ENCODE measurements at regions not wholly inside any gene's neighbourhood (a gene's known extent, or its start where the extent isn't known, plus 50 kb on each side); places are given as distances from the start of the nearest gene placed in this dataset.
"Not testable (repeated sequence)": the region's sequence is repeated elsewhere in the genome, so short reads cannot be mapped to it uniquely, and the experiment has no call there.

DNA sequence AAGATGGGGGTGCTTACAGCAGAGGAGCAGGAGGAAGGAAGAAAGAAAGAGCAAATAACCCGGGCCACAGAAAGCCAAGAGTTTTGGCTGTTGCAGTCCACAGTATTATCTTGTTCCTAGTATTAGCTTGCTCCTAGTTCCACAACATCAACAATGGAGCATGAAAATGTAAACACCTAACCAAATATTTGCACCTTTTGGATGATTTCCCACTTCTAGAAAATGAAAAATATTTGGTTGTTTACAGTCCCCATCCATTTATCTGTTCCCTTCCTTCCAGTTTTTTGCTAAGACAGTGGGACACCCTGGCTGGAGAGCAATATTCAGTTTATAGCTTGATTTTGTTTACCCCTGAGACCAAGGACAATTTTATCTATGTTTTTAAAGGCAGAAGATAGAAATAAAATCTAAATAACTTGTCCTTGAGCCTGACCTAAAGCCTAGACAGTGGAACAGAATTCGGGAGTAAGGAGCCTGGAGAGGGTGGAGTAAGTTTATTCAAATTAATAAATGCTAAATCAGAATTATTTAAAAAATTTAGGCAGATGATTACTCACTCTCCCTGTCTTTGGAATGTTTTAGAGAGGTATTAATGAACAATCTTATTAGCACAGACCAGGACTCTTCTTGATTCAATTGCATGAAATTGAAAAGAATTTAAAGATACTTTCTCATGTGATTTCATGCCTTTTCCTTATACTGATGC lies 51.6 kb downstream of the RESF1 start:
- DNase-seq (ENCODE audit: low spot score) = no peak

DNA sequence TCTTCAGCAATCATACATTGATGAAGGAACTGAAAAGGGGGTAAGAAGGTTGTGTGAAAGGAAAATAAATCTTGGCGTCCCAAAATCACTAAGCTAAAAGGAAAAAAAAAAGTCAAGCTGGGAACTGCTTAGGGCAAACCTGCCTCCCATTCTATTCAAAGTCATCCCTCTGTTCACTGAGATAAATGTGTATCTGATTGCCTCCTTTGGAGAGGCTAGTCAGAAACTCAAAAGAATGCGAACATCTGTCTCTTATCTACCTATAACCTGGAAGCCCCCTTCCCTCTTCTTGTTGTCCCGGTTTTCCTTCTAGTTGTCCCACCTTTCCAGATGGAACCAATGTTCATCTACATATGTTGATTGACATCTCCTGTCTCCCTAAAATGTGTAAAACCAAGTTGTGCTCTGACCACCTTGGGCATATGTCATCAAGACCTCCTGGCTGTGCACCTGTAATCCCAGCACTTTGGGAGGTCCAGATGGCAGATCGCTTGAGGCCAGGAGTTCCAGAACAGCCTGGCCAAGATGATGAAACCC lies 53.1 kb downstream of the RESF1 start:
- DNase-seq (ENCODE audit: low spot score) = no peak

DNA sequence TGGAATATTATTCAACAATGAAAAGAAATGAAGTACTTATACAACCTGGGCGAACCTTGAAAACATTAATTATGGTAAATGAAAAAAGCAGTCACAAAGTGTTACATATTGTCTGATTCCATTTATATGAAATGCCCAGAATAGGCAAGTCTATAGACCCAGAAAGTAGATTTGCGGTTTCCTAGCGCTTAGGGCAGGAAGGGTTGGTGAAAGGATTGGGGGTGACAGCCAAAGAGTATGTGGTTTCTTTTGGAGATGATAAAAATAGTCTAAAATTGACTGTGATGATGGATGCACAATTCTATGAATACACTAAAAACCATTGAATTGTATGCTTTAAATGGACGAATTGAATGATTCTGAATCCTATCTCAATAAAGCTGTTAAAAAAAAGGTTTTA lies 55.8 kb downstream of the RESF1 start:
- DNase-seq (ENCODE audit: low spot score) = no peak

DNA sequence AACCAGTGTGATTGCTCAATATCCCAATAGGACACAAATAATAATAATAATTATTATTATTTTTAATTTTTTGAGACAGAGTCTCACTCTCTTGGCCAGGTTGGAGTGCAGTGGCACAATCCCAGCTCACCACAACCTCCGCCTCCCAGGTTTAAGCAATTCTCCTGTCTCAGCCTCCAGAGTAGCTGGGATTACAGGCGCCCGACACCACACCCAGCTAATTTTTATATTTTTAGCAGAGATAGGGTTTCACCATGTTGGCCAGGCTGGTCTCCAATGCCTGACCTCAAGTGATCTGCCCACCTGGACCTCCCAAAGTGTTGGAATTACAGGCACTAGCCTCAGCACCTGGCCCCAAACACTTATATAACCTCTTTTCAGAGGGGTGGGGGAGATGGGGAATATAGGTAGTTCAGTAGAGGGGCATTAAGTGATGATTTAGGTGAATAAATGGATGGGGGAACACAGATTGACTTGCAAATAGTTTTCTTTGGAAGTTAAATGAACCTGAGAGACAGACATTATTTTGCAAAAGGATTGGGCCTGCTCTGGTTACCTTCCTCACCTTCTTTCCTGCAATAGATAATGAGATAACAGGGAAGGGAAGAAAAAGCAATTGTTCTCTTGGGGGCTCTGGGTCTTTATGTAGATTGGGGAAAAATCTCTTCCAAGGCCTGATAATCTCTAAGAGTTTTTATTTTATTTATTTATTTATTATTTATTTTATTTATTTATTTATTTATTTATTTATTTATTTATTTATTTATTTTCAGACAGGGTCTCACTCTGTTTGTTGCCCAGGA lies 57.7 kb downstream of the RESF1 start:
- no peak for DNase-seq (ENCODE audit: low spot score)

DNA sequence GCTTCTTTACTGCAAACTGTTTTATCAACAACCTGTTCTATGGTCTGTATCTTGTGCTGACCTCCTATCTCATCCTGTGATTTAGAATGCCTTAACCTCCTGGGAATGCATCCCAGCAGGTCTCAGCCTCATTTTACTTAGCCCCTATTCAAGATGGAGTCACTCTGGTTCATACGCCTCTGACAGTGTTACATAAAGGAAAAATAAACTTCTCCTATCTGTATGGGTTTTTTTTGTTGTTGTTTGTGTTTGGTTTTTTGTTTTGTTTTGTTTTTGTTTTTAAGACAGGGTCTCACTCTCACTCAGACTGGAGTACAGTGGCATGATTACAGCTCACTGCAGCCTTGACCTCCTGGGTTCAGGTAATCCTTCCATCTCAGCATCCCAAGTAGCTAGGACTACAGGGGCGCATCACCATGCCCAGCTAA lies 62.1 kb downstream of the RESF1 start:
- no peak for DNase-seq (ENCODE audit: low spot score)

DNA sequence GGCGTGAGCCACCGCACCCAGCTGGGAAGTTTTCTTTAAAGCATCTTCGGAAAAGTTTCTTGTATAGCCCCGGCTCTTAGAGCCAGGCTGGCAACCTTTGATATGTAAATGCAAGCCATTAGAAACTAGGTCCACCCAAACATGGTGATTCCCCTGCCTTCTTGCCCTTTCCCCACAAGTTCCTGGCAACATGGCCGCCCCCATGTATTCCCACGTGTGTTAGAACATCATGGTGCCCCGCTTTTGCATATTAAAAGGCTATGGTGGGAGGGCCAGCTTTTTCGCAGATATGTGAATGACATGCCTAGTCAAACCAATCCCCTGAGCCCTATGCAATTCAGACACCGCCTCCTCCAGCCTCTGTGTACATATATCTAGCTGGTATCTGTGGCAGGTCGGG lies 63.2 kb downstream of the RESF1 start:
- DNase-seq (ENCODE audit: low spot score) = not testable (repeated sequence)

DNA sequence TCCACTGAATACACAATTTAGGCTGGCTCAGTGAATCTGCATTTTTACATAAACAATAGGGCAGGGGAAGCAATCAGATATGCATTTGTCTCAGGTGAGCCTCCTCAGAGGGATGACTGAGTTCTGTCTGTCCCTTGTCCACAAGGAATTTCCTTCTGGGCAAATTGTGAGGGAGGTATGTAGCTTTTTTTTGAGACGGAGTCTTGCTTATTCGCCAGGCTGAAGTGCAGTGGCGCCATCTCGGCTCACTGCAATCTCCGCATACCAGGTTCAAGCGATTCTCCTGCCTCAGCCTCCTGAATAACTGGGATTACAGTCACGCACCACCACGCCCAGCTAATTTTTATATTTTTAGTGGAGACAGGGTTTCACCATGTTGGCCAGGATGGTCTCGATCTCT lies 64.6 kb downstream of the RESF1 start:
- not testable (repeated sequence) for DNase-seq (ENCODE audit: low spot score)

DNA sequence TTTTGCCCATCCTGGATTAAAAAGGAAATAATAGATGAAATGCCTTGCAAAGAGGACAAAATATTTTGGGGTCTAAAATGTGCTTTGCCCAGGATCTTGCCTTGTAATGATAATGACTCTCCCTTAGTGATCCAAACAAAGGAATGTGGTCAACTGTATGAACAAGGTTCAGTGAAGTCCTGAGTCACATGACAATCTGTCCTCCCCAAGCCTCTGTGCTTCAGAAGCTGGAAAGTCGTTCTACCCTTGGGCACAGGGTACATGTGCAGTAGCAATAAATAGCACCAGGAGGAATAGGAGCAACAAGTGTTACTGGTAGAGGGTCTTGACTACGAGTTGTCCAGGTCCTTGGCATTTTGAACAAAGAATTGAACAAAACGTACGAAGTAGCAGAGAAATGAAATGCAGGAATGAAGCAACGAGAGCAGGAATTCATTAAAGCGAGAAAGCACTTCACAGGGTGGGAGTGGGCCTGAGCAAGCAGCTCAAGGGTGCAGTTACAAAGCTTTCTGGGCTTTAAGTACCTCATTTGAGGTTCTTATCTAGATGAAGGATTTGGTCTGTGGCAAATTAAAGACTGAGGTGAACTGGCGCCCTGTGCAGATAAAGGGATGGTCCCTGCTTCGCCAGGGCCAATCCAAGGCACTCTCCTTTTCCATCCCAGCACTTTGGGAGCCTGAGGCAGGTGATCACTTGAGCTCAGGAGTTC lies 65.8 kb downstream of the RESF1 start:
- no peak for DNase-seq (ENCODE audit: low spot score)

DNA sequence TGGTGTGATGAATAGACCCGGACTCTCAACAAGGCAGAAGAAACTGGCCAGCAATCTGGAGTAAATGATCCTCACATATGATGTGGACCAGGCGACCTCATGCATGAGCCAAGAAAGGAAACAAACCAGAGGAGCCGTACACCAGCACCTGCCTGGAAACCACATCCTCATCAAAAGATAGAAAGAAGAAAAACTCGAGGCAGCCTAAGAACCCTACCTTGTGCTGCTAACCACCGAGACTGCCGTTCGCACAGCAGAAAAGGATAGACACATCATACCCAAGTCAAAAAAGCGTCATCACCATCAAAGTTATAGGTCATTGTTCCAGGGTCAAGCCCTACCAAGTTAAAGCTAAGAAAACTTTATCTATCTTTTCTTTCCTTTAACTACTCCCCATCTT lies 66.7 kb downstream of the RESF1 start:
- no peak for DNase-seq (ENCODE audit: low spot score)

DNA sequence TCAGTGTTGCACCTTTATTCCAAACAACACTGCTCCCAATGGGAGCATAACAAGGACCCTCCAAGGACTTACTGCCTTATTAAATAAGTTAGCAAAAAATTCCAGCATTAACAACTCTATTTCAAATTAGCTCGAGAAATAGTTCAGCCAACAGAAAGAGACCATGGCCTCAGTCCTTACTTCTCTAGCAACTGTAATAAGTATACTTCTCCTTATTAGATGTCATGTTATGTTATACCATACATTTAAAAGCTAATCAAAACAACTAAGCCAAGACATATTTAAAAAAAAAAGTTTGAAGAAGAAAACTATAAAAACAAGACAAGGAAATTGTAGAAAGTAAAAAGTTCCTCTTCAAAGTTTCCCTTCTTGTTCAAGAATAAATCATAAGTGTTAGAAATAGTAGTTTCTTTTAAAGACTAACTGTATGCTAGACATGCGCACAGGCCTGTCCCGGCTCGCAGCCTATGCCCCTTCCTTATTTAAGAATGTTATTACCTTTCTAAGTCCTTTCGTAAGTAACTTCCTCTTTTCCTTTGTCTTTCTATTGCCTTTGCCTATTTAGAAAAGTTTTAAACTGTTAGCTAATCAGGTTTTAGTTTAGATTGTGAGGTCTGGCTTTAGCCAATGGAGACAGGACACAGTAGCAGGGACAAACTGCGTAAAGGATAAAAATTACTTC lies 68.6 kb downstream of the RESF1 start:
- DNase-seq (ENCODE audit: low spot score) = no peak

DNA sequence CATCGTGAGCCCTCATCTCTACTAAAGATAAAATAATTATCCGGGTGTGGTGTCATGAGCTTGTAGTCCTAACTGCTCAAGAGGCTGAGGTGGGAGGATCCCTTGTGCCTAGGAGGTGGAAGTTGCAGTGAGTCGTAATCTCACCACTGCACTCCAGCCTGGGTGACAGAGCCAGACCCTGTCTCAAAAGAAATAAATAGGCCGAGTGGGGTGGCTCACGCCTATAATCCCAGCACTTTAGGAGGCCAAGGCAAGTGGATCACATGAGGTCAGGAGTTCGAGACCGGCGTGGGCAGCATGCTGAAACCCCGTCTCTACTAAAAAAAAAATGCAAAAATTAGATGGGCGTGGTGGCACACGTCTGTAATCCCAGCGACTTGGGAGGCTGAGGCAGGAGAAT lies 70.9 kb downstream of the RESF1 start:
- DNase-seq (ENCODE audit: low spot score) = no peak

DNA sequence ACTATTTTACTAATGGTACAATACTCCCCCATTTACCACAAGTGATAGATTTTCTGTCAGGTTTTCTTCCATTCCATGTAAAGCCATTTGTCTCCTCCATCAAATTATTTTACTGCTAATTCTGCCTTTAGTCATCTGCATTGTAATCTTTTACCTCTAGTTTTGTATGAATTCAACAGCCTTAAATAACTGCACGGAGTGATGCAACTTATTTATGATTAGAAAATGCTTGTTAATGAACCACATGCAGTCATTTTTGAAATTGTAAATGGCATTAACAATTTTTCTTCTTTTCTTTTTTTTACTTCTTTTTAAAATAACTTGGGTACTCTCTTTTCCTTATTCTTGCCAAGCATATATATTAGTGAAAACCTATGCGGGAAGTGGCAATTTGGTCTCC lies 71.5 kb downstream of the RESF1 start:
- no peak for DNase-seq (ENCODE audit: low spot score)

DNA sequence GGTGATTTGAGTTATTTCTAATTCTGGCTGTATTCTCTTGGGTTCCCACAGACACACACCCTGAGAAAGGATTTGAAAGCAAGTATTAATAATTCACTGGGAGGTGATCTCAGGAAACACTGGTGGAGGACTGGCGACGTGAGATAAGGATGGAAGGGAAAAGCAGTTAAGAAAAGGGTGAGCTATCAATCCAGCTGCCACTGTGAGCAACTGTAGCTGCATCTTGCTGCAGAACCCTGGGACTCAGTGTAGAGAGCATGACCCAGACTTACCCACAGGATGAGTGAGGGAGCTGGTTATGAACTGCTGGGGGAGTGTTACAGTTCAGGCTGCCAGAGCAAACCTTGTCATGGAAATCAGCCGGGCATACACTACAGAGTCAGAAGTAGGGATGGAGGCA lies 71.9 kb downstream of the RESF1 start:
- DNase-seq (ENCODE audit: low spot score) = no peak

DNA sequence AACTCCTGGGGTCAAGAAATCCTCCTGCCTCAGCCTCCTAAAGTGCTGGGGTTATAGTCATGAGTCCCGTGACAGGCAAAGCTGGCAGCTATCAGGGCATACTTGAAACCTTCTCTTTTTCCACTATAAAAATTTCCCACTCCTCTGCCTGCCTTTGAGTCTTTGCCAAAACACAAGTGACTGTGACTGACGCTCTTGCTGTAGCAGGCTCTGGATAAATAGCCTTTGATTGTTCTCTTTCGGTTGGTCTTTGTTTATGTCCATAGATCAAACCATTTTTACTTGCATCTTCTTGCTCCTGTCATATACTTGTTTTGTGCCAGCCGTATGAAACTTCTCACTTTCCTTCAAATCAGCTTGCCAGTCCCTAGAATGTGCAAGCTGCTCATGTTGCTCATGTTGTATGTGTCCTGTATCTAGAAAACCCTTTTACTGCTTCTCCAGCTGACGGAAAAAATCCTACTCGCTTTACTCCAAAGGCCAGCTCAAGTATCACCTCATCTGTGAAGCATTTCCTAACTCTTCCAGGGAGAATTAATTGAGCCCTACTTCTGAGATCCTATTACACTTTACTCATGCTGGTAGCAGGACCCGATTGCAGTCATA lies 73.1 kb downstream of the RESF1 start:
- no peak for DNase-seq (ENCODE audit: low spot score)

DNA sequence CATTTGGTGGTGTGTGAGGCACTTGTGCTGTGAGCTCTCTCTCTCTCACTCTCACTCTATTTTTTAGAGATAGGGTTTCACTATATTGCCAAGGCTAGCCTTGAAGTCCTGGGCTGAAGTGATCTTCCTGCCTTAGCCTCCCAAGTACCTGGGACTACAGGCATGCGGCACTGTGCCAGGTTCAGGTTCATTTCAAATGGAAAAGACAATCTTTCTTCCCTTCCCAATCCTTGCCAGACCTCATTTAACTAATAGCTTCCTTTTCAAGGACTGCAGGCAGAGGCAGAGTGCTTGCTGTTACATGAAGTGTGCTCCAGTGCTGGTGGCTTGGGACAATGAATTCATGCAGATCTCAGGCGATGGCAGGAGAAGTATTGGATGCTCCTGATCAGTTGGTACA lies 73.2 kb upstream of the BICD1 start:
- DNase-seq (ENCODE audit: low spot score) = no peak

DNA sequence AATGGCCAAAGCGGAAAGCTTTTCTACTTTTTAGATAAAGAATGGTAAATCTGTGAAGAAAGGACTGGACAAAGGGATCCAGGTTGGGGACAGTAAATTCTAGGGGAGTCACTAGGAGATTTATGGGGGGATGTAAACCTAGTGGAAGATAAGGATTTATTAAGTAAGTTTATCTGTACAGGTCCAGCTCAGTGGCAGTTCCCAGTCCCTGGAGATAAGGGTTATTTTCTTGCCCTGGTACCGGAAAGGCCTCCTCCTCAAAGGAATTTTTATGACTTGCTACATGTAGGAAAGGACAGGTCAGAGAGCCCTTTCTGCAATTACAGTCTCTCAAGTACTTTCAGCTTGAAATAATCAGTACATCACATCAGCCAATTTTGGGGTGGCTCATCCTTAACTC lies 72.6 kb upstream of the BICD1 start:
- no peak for DNase-seq (ENCODE audit: low spot score)

DNA sequence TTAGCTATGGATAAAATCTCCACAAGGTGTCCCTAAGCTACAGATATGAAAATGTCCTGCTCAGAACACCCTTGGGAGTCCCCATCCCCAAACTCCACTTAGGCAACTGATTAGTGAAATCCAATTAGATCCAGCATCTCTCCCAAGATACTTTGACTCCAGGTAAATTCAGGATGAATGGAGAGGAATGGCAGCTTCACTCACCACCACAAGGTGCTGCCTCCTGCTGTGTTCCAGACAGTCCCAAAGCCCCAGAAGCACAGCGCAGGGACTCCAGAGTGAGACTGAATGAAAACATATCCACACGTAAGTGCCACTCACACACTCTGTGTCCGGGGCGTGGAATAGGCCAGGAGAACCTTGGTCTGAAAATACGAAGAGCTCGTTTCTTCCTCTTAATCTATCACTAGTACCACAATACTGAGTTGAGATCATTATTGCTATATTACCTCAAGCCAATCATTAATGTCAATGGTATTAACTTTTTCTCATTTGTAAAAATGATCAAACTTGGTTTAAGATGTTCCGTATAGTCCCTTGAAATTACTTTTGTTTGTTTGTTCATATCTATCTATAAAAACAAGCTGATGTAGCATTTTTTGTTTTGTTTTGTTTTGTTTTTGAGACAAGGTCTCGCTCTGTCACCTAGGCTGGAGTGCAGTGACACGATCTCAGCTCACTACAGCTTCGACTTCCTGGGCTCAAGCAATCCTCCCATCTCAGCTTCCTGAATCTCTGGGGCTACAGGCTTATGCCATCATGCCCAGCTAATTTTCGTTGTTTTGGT lies 70.0 kb upstream of the BICD1 start:
- DNase-seq (ENCODE audit: low spot score) = peak; percentile 25

DNA sequence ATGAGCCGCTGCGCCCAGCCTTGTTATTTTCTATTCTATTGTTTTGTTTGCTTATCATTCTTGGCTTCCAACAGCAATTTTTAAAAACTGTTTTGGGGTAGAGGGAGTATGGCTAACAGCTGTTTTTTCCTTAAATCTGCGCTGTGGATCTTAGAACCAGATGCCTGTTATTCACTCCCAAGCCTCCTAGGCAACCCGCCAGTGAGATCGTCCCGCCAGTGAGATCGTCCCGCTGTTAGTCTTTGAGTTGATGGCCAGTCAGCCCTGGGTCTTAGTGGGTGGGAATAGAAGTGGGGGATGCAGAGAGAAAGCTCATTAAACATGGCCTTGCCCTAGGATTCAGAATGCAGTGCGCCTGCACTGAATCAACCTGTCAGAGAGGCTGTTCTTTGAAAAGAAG lies 67.3 kb upstream of the BICD1 start:
- DNase-seq (ENCODE audit: low spot score) = no peak

DNA sequence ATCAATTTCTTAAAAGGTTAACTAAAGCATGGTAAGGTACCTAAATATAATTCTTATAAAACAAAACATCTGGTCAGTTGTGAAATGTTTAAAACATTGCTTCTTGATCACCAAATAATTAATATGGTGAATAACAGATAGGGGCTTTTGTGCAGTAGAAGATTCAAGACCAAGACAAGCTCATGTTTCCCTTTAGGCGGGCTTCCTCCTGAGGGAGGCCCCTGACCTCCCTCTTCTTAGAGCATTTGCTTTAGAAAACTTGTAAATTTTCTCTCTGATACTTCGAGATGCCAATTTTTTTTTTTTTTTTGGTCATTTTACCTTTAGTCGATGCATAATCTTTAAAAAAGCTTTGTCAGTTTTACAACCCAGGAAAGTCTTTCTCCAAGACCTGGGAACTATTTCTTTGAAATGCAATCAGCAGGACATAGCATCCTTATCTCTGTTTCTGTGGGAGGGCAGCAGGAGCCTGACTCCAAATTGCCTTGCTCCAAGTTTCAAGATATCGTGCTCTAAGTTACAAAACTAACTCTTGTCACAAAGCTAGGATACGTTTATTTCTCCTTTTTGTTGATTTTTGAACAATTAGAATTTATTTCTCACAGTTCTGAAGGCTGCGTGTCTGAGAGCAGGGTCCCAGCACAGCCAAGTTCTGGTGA lies 66.6 kb upstream of the BICD1 start:
- no peak for DNase-seq (ENCODE audit: low spot score)

DNA sequence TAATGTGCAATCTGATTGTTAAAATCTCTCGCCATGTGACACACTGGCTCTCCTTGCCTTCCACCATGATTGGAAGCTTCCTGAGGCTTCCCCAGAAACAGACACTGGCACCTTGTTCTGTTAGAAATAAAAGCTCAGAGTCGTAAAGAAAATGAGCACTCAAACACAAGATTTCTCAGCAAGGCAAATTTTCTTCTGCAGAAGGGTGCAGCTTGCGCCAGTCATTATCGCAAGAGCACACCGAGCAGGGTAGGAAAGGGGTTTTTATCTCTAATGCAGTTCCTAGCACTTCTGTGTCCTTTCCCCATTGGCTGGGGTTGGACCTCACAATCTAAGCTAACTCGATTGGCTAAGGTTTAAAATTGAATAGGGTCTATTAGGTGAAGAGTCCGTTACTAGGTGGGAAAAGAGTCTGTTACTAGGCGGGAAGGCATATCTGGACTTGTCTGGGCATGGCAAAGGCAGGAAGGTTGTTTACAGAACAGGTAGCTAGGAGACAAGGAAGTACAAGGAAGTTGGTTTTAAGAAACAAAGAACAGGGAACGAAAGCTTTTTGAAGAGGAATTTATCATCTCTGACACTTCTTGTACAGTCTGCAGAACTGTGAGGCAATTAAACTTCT lies 62.6 kb upstream of the BICD1 start:
- no peak for DNase-seq (ENCODE audit: low spot score)
